ENCODE measurements at regions not wholly inside any gene's neighbourhood (a gene's known extent, or its start where the extent isn't known, plus 50 kb on each side); places are given as distances from the start of the nearest gene placed in this dataset.
"Not testable (repeated sequence)": the region's sequence is repeated elsewhere in the genome, so short reads cannot be mapped to it uniquely, and the experiment has no call there.

DNA sequence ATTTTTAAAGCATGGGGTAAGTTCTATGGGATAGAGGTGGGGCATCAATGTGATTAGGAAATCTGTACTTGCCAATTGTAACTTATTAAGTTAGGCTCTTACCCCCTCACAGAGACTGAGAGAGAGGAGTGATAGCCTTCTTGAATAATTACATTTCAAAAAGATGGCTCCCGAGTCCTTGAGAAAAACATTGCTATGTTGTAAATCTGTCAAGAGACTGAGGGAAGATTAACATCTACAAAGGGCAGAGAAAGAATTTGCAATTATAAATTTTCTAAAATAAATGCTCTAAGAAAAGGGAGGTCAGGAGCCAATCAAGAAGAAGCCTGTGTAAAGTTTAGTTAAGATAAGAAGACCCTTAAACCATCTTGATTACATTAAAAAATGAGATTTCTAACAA, 1570.8 kb downstream of the OLFM4 start:
- DNase-seq = no peak

DNA sequence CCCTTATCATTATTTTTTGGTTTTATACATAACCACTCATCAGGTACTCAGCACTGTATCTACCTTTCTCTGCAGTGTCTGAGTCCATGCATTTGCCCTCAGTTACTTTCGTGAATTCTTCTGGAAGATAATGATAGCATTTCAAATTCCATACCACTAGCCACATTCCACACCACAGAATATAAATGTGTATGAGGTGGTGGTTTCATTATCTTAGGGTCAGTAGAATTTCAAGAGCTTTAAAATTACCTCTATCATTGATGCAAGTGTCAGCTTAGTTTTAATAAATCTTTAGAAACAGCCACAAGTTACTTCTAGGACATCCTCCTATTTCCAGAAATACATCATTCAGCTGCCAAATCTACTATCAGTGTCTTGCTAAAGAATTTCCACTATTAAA, 1578.3 kb downstream of the OLFM4 start:
- DNase-seq = no peak

DNA sequence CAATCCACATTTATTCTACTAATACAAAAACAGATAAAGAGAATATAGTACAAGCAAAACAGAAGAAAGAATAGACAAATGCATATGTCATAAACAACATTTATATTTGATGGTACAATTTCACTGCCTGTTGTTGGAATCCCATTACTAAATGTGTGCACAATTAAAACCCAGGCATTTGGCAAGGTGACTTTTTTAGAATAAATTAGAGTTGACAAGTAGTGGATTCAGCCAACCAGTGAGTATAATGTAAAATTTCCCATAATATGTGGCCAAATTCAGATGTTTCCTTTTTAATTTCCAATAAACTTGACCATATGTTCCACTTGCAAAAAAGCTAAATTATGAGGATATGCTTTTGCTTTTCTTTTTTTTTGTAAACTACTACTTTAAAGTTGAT, 1578.8 kb downstream of the OLFM4 start:
- no peak for DNase-seq

DNA sequence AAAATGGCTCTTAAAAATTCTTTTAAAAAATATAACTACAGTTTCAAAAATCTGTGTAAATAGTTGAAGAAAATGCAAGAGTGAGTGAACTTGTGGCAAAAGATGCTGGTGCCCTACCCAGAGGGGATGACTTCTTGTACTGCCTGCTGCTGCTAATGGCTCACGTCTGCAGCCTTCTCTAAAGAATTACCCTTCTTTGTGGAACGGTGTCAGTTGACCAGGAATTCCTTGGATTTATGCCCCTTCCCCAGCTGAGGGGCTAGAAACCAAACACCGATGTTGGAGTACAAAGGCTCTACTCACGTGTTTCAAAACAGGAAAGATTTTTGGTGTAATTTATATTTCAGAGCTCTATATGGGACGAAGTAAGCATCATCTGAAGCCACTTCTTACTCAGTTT, 1582.8 kb downstream of the OLFM4 start:
- no peak for DNase-seq

DNA sequence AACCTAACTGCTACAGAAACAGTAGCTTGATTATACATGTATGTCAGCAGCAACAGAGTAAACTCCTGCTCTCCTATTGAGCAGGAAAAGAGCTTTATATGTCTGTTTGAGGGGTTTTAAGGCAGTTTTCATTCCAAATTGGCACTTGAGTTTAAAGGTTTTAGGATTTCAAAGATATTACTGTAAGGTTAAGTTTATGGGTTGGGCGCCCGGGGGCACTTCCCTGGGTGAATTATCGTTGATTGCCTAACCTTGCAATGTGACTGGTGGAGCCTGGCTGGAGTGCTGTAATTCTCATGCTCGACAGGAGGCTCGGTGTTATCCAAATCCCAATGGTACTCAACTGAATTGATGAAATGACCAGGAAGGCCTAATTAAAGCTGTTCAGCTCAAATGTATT, 1586.1 kb downstream of the OLFM4 start:
- no peak for DNase-seq

DNA sequence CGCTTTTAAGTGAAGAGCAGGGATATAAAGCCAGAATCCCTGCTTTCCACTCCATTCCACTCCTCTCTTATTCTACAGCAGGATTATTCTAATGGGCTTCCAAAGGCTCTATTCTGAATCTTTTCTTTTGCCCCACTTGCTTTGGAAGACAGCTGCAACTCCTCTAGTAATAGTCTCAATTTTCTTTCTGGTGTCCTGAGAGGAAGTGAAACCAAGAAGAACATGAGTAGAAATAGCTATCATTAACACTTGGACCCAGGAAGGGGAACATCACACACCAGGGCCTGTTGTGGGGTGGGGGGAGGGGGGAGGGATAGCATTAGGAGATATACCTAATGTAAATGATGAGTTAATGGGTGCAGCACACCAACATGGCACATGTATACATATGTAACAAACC, 1597.9 kb downstream of the OLFM4 start:
- not testable (repeated sequence) for DNase-seq

DNA sequence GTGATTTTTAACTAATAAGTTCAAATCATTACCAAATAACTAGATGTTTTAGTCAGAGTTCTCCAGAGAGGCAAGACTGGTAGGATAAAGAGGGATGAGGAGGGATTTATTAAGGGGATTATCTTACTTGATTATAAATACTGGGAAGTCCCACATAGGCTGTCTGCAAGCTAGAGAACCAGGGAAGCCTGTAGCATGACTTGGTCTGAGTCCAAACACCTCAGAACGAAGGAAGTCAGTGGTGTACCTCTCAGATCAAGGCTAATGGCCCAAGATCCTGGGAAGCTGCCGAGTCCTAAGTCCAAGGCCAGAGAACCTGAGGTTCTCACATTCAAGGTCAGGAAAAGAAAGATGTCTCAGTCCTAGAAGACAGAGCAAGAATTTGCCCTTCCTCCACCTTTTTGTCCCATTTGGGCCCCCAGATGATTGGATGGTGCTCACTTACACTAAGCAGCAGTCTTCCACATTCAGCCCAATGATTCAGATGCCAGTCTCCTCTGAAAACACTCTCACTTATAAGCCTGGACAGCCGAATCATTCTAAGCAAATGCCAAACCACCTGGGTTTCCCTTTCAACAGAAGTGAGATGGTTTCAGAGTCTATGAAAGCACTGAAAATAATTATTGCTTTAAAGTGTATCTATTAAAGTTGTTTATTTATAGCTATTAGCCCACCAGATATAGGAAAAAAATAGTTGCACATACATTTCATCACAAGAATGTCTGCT, 1599.2 kb downstream of the OLFM4 start:
- DNase-seq = no peak

DNA sequence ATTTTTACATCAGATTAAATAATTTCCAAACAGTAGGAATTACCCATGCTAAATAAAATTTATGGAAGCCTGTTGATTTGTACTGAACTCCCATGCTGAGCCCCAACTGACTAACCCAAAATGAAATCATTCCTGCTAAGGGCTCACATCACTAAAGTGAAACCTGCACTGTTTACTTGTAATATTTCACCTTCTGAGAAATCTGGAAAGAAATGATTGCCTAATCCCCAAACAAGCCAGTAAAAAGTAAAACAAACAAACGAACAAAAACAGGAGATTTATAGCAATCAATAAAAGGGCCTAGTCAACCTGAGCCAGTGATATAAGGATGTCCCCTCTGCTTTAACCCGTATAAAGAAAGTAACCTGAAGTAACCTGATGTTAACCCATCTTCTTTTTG, 1599.8 kb downstream of the OLFM4 start:
- DNase-seq = no peak

DNA sequence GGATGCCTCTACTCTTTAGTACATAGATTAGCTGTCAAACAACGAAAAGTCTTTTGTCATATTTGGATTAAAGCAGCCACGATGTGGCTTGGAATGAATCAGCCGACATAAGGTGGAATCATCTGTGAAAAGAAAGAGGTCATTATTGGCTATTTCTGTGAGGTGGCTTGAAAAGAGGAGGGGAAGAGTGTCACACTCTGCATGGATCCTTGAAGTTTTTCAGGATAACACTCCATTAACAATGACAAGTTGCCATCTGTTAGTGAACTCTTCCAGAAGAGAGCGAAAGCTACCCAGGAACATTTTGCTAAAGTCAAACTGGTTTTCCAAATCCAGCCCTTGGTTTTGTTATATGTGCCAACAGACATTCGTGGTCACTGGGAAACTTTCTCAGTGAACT, 1604.8 kb downstream of the OLFM4 start:
- no peak for DNase-seq

DNA sequence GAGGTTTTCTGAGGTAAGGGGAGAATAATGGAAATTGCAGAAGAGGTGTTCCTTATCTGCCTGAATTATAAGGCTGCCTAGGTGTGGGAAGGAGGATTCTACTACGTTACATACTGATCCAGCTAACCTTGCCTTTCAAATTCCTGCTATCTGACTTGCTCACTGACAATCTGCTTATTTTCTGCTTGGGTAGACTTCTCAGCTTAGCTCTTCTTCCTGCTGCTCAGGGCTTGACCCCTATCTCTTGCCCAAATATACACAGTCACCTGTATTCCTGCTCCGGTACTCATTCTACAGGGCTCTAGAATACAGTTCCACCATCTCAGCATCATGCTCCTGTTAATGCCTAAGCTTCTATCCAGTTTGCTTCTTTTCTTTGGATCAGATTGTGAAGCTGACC, 1607.6 kb downstream of the OLFM4 start:
- no peak for DNase-seq

DNA sequence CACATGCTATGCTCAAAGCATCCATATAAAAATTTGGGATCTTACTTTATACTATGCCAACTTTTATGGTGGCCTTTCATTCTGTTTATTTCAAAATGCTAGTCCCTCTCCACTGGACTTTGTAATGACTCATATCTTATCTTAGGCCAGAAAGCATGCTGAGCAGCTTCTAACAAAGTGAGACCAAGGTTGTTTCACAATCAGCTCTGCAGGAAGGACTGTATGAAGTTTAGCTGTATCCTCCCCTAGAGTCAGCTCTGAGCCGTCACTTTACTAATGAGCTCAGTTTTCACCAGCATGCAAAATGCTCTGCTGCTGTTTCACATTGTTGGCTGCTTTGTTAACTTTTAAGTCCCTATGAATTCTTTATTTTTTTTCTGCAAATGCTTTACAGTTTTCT, 1608.8 kb downstream of the OLFM4 start:
- DNase-seq = peak; percentile 31

DNA sequence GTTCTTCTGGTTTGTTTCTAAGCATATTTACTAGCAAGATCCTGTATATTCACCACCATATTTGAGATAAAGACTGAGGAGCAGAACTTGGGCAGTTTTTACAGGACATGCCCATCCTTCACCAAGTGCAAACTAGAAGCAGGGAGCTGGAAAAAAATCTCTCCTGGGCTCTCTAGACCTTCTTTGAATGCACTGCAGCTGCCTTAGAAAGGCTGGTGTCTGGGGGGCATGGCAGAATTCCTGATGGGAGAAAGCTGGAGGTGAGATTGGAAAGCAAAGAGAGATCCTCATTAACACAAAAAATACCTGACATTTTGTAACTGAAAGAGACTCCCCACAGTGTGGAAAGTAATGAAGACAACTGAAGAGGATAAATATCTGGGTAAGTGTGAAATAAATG, 1612.1 kb downstream of the OLFM4 start:
- DNase-seq = no peak

DNA sequence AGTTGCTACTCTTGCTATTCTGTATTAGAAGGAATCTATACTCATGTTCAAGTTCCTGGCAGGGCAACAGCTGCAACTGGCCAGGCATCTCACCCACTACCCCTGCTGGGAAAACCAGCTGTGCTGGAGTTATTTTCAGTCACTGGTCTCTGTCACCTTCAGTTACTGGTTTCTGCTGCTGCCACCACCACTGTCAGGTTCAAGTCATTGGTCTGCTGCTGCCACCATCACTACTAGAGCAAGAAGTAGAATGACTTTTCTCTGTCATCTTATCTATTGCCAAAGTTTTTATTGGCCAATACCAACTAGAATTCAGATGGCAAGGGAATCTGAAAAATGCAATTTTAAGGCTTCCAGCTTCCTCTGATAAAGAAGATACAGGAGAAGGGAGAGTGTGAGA, 1615.2 kb downstream of the OLFM4 start:
- no peak for DNase-seq

DNA sequence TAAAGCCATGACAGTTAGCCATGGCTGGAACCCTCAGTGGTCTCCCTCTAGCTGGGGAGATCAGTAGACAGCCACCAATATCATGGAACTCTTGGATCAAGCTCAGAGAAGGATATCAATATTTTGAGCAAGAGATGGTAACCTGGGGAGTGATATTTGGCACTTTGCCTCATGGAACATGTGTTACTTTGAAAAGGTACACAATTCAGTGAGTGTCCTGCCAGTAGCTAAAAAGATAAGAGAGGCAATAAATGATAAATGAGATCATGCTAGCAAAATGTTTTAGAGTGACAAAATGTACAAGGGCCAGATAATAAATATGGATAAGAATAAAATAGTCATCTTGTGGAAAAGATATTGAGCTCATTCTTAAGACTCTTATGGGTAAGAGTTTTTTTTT, 1618.7 kb downstream of the OLFM4 start:
- no peak for DNase-seq

DNA sequence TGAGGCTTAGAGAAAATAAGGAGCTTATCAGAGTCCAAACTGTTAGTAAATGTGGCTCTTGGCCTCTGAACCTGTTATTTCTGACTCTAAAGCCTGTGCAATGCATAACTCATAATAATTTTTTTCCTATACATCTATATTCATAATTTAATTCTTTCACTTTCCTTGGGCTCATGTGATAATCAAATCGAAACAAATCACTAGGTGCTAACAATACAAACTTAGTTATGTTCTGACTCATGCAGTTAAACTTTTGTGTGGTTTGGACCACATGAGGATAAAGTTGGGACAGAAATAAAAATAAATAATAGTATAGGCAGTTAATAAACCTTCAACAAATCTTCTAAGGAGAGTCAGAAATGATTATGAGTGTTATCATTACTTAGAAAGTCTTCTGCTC, 1629.0 kb downstream of the OLFM4 start:
- DNase-seq = no peak

DNA sequence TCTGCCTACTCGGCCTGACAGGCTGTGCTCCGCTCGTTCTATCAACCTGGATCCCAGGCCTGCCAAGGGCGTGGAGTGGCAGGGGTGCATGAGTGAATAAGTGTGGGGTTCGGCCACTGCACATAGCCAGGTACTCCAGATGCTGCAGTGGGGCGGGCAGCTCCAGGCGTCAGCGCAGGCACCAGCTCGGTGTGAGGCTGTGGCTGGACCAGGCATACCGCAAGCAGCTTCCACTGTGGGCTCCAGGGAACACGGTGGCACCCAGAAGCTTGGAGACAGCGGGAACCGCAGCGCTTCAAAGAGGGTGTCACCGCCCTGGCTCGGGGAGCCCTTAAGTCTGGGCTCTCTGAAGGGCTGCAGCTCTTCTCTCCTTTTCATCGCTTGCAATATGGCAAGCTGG, 1630.2 kb downstream of the OLFM4 start:
- no peak for DNase-seq

DNA sequence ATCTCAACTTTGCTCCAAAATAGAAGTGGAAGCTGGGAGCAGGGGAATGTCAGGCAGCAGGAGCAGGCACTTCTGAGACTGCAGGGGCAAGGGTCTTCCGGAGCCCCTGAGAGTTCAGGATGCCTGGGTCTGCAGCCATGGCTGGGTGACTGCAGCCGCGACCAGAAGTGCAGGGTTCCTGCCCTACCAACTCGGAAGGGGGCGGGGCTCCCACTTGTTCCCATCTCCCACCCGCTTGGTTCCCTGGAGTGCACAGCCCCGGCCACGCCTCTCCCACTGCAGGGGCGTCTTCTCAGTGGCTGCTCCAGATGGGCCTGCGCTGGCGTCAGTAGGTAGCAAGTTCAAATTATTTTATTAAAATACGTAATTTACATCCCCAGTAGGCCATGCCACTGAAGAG, 1631.7 kb downstream of the OLFM4 start:
- no peak for DNase-seq

DNA sequence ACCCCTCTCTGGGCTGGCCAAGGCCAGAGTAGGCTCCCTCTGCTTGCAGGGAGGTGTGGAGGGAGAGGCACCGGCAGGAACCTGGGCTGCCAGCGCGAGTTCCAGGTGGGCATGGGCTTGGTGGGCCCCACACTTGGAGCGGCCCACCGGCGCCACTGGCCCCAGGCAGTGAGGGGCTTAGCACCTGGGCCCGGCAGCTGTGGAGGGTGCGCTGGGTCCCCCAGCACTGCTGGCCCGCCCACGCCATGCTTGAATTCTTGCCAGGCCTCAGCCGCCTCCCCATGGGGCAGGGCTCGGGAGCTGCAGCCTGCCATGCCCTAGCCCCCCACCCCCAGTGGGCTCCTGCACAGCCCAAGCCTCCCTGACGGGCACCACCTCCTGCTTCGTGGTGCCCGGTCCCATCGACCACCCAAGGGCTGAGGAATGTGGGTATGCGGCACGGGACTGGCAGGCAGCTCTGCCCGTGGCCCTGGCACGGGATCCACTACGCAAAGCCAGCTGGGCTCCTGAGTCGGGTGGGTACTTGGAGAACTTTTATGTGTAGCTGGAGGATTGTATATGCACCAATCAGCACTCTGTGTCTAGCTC, 1648.0 kb downstream of the OLFM4 start:
- no peak for DNase-seq

DNA sequence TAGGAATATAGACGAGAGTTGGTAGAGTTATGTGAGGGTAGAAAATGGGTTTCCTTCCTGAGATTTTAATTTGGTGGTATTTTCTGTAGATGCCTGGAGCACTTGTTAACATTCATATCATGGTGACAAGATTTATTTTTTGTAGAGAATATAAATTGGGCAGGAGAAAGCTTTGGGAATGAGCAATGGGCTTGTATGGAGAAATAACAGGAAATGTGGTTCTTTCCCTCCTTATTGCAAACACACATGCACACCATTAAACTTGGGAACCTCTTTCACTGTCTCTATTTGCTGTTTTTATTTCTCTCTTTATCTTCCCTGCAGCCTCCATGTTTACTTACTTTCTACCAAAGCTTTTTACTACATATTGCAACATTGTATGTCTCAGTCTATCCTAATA, 1653.6 kb downstream of the OLFM4 start:
- no peak for DNase-seq

DNA sequence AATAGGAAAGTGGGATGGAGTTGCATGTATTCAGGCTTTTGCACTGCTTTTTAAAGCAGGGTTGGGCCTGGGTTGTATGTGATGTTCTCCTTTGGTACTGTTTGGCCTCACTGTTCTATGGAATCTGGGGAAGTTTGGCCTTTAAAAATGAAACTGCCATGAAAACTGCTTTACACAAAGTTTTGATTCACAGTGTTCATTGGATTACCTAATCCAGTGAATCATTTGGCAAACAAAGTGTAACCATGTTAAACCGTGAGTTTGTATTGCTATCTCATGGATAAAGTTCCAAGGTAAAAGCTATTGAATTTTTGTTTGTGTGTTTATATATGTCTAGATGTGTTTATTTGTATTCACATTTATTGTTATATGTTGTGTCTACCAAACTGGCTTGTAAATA, 1658.6 kb downstream of the OLFM4 start:
- DNase-seq = no peak

DNA sequence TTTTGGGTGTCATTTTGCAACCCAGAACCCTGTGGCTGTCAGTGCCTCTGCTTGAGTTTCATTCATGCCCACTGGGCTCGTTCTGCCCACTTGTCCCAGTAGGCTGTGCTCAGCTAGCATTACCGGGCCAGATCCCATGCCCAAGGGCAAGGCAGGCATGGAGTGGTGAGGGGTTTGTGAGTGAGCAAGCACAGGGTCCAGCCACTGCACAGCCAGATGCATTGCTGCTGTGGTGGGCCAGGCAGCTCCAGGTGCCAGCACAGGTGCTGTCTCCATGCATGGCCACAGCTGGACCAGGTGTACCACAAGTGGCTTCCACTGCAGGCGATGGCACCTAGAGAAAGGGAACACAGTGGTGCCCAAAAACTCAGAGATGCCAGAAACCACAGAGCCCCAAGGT, 1671.2 kb downstream of the OLFM4 start:
- no peak for DNase-seq

DNA sequence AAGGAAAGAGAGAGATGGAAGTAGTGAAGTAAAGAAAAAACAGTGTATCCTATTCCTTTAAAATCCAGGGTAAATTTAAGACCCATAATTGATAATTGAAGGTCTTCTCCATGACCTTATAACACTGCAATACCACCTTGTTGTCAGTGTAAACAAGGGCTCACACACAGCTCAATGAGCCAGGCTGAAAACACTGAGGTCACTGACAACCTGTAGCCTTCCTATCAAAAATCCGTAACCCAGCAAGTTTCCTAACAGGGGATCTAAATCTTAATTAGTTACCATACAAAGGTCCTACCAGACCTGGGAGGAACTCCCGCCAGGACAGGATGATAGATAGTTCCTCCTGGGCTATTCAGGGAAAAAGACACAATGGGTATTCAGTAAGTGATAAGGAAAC, 1677.1 kb downstream of the OLFM4 start:
- no peak for DNase-seq

DNA sequence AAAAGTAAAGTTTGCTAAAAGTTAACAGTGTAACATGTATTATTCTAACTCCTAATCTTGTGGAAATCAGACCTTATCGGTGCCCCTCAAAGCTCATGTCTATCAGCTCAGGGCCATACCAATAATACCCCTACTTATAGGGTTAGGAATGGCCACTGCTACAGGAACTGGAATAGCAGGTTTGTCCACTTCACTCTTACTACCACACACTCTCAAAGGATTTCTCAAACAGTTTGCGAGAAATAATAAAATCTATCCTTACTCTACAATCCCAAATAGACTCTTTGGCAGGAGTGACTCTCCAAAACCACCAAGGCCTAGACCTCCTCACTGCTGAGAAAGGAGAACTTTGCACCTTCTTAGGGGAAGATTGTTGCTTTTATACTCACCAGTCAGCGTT, 1677.7 kb downstream of the OLFM4 start:
- DNase-seq = no peak

DNA sequence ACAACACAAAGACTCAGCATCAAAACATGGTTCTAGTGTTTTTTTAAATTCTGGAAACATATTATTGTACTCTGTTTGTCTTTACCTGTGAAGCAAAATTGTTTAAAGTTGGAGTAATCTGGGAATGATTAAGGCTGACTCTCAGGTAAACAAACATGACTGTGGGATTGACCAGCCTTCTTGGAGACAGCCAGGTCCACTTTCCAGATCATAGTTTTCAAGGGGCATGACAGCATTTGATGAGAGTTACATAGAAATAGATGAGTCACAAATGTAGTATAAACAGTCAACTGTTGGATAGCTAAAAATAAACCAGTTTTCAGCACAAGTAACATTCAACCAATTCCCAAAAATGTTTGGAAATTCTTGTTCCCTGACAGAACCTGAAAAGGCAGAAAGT, 1680.9 kb downstream of the OLFM4 start:
- no peak for DNase-seq

DNA sequence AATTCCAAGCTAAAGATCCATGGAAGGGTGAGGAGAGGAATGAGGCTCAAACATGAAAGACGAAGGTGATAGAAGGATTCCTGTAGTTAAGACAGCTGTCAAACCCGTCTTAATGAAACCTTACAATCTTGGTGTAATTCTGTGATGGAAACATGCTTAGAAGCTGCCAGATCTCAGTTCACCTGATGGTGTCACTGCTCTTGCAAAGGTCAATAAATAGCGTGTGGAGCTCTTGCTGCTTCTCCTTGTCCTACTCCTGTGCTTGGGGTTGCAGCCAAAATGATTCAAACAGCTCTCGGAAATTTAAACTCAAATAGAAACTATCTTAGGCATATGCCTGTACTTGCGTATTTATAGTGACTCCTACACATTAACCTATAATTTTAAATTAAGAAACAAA, 1705.0 kb downstream of the OLFM4 start:
- no peak for DNase-seq
